DMS114 treated with DMSO at 0.1 percent for 48 hours (cell line): ENCODE measurements at regions not wholly inside any gene's neighbourhood (a gene's known extent, or its start where the extent isn't known, plus 50 kb on each side); places are given as distances from the start of the nearest gene placed in this dataset.

ENCODE experiments used
- DNase-seq: peaks from one replicate; lab custom pipeline; 2025; ENCODE audit not compliant: unreplicated experiment; lab: John Stamatoyannopoulos, UW

- no peak for DNase-seq
These were observed 113.8 kb upstream of the ARMC2 start for GRCh38 chr6:108734271-108734922.

GRCh38 chr6:108735310-108736001, 112.8 kb upstream of the ARMC2 start:
- DNase-seq, result no peak

GRCh38 chr6:108736002-108736361, 112.2 kb upstream of the ARMC2 start:
- no peak for DNase-seq

- DNase-seq, result no peak
These were observed 111.4 kb upstream of the ARMC2 start for GRCh38 chr6:108736832-108737231.

- no peak for DNase-seq
These were observed 110.4 kb upstream of the ARMC2 start for GRCh38 chr6:108737594-108738546.

- DNase-seq, result no peak
These were observed 109.4 kb upstream of the ARMC2 start for GRCh38 chr6:108738684-108739416.

- no peak for DNase-seq
These were observed 108.5 kb upstream of the ARMC2 start for GRCh38 chr6:108739496-108740330.

GRCh38 chr6:108741331-108741989, 106.8 kb upstream of the ARMC2 start:
- no peak for DNase-seq

- DNase-seq, result no peak
These were observed 106.2 kb upstream of the ARMC2 start for GRCh38 chr6:108742041-108742440.

- DNase-seq, result no peak
These were observed 103.8 kb upstream of the ARMC2 start for GRCh38 chr6:108744244-108744972.

- DNase-seq, result no peak
These were observed 103.2 kb upstream of the ARMC2 start for GRCh38 chr6:108744996-108745395.

GRCh38 chr6:108745664-108746336, 102.4 kb upstream of the ARMC2 start:
- DNase-seq, result no peak

- no peak for DNase-seq
These were observed 101.9 kb upstream of the ARMC2 start for GRCh38 chr6:108746366-108746765.

- DNase-seq, result no peak
These were observed 101.2 kb upstream of the ARMC2 start for GRCh38 chr6:108746836-108747575.

- no peak for DNase-seq
These were observed 100.2 kb upstream of the ARMC2 start for GRCh38 chr6:108748055-108748454.

- no peak for DNase-seq
These were observed 99.3 kb upstream of the ARMC2 start for GRCh38 chr6:108748959-108749358.

GRCh38 chr6:108750801-108751200, 97.4 kb upstream of the ARMC2 start:
- no peak for DNase-seq

GRCh38 chr6:108751282-108751681, 96.9 kb upstream of the ARMC2 start:
- DNase-seq, result no peak
